Brain microvascular endothelial cell (primary cell): ENCODE measurements at regions not wholly inside any gene's neighbourhood (a gene's known extent, or its start where the extent isn't known, plus 50 kb on each side); places are given as distances from the start of the nearest gene placed in this dataset.

ENCODE experiments used
- DNase-seq: peaks from one replicate; pipeline ENCODE4 v3.0.0-alpha.2; 2020
- H3K27ac ChIP-seq: fragments of 250-450 bp; sonication (Bioruptor Pico); 2 replicates; pipeline ENCODE4 v1.5.1; 2020; ENCODE audit warnings: mild to moderate bottlenecking, moderate library complexity
- H3K27me3 ChIP-seq: fragments of 250-450 bp; sonication (Bioruptor Pico); replicated peaks from 2 replicates; pipeline ENCODE4 v1.5.1; 2020; ENCODE audit warnings: mild to moderate bottlenecking
- H3K36me3 ChIP-seq: fragments of 250-450 bp; sonication (Bioruptor Pico); replicated peaks from 2 replicates; pipeline ENCODE4 v1.5.1; 2020; ENCODE audit warnings: mild to moderate bottlenecking
- H3K4me3 ChIP-seq: 2 replicates; pipeline ENCODE4 v1.5.1; 2011; ENCODE audit warnings: low read depth, mild to moderate bottlenecking, control low read depth, low read length, moderate library complexity
- in situ Hi-C: cut with HindIII; loops from 2 replicates; pipeline ENCODE4 v1.10.0; 2017; ENCODE audit warnings: low sequenced_read_pairs, low pct_ligation_motif_present
- TF ChIP-seq, protein P1 (sequence below): IDR thresholded peaks from 2 replicates; pipeline ENCODE4 v1.5.1; 2011; ENCODE audit warnings: low read depth, mild to moderate bottlenecking, moderate library complexity, low read length, control low read depth, inconsistent platforms; ENCODE audit errors: missing control alignments

GRCh38 chr3:103112273-103112672, 677.5 kb downstream of the ZPLD1 start:
- H3K4me3 ChIP-seq, result no peak overlapping the region
- H3K27me3 ChIP-seq, result no peaks in the 10 kb centered on the region
- DNase-seq, result no peak
- no peaks in the 10 kb centered on the region for H3K36me3 ChIP-seq
- H3K27ac ChIP-seq, result no peak overlapping the region
- in situ Hi-C loops, result no loop called here
- TF ChIP-seq, protein P1, sequence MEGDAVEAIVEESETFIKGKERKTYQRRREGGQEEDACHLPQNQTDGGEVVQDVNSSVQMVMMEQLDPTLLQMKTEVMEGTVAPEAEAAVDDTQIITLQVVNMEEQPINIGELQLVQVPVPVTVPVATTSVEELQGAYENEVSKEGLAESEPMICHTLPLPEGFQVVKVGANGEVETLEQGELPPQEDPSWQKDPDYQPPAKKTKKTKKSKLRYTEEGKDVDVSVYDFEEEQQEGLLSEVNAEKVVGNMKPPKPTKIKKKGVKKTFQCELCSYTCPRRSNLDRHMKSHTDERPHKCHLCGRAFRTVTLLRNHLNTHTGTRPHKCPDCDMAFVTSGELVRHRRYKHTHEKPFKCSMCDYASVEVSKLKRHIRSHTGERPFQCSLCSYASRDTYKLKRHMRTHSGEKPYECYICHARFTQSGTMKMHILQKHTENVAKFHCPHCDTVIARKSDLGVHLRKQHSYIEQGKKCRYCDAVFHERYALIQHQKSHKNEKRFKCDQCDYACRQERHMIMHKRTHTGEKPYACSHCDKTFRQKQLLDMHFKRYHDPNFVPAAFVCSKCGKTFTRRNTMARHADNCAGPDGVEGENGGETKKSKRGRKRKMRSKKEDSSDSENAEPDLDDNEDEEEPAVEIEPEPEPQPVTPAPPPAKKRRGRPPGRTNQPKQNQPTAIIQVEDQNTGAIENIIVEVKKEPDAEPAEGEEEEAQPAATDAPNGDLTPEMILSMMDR, result no peak

GRCh38 chr3:103126115-103126514, 691.3 kb downstream of the ZPLD1 start:
- in situ Hi-C loops, result no loop called here
- no peak overlapping the region for H3K27ac ChIP-seq
- H3K4me3 ChIP-seq, result no peak overlapping the region
- no peaks in the 10 kb centered on the region for H3K36me3 ChIP-seq
- no peak for DNase-seq
- TF ChIP-seq, protein P1, result no peak
- no peaks in the 10 kb centered on the region for H3K27me3 ChIP-seq

DNA sequence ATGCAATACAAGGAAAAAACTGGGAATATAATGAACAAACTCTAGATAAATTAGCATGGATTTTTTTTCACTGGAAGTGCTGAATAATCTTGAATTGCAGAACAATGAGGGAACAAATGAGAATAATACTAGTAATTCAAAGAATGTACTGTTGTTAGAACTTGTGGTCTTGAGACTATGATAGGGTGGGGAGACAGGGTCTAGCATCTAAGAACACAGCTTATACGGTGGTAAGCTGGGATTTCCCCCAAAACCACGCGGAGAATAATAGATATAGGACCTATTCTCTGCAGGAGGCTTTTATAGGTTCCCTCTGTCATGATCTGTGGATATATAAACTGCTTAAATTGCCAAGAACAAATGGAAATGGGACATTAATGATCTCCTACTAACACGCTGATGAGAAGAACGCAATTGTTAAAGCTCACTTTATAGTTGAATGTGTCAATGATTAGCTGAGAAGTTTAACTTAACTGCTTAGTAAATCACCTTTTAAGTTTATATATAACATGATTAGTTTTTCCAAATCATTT, 692.3 kb downstream of the ZPLD1 start:
- Histone ChIP-seq H3K27ac (no peak overlapping the region), H3K27me3 (no peaks in the 10 kb centered on the region), H3K4me3 (no peak overlapping the region), H3K36me3 (no peaks in the 10 kb centered on the region)
- peak; percentile 2 for DNase-seq
- TF ChIP-seq, protein P1, result no peak
- in situ Hi-C loops, result no loop called here

- in situ Hi-C loops, result no loop called here
- Histone ChIP-seq H3K27me3 (no peaks in the 10 kb centered on the region), H3K36me3 (no peaks in the 10 kb centered on the region), H3K4me3 (no peak overlapping the region), H3K27ac (no peak overlapping the region)
- no peak for DNase-seq
- TF ChIP-seq, protein P1, result no peak
Measured at GRCh38 chr3:103127737-103128136, 692.9 kb downstream of the ZPLD1 start.

DNA sequence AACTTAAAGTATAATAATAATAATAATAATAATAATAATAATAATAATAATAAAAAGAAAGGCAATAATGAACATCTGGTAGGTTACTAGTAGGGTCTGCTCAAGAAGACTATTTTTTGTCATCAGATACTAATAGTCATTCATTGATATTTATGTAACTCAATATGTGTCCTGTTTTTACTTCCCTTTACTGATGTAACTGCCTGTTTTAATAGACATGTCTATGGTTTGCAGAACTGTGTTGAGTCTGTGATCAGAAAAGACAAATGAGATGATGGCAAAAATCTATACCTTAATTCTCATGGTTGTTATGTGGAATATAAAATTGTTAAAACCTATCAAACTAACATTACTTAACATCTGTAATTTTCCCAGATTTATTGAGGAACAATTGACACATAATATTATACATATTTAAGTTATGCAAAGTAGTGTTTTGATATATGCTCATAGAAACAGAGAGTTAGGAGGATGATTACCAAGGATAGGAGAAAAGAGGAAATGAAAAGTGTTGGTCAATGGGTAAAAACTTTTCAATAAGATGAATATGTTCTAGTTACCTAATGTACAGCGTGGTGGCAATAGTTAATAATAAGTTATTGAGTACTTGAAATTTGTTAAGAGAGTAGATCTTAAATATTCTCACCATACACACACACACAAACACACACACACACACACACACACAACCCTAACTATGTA, 699.4 kb downstream of the ZPLD1 start:
- TF ChIP-seq, protein P1, result no peak
- Histone ChIP-seq H3K36me3 (no peaks in the 10 kb centered on the region), H3K27ac (no peak overlapping the region), H3K4me3 (no peak overlapping the region), H3K27me3 (no peaks in the 10 kb centered on the region)
- DNase-seq, result no peak
- in situ Hi-C loops, result no loop called here

DNA sequence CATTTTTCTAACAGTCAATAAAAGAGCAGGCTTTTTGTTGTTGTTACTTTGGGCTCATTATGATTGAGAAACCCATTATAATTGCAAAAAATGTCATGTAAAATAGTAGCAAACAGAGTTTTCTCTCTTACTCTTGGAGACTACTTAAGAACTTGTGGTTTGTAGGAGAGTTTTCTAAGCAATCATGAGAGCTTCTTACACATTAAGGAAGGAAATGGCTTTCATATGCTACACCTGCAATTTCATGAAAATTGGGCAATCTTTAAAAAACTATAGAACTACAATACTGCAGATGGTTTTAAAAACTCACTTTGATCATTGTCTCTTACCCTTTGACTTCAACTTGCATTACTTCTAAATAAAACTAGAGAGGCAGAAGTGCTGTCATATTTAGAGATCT, 701.8 kb downstream of the ZPLD1 start:
- TF ChIP-seq, protein P1, result no peak
- no peak for DNase-seq
- in situ Hi-C loops, result no loop called here
- H3K27me3 ChIP-seq, result no peaks in the 10 kb centered on the region
- H3K27ac ChIP-seq, result no peak overlapping the region
- no peak overlapping the region for H3K4me3 ChIP-seq
- H3K36me3 ChIP-seq, result no peaks in the 10 kb centered on the region
